Globus pallidus (tissue), 1 donor: ENCODE measurements at regions not wholly inside any gene's neighbourhood (a gene's known extent, or its start where the extent isn't known, plus 50 kb on each side); places are given as distances from the start of the nearest gene placed in this dataset.

Experiments used
- DNase-seq: peaks from one replicate; pipeline ENCODE4 v3.0.0-alpha.2; 2015; ENCODE audit warnings: low spot score

- DNase-seq, result no peak
Measured at GRCh38 chr2:142254031-142254430, 123.2 kb upstream of the LRP1B start.

DNA sequence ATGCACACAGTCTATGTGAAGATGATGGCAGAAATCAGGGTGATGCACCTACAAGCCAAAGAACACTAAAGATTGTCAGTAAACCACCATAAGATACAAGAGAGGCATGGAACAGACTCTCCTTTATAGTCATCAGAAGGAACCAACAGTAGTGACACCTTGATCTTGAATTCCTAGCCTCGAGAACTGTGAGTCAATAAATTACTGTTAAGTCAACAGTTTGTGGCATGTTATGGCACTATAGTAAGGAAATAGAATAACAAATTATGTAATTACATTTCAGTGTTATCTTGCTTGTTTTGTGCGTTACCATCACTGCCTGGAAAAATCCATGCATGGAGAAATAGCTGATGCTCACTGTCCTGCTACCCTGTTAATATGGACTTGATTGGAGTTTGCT is 110.2 kb upstream of the LRP1B start:
- no peak for DNase-seq

DNA sequence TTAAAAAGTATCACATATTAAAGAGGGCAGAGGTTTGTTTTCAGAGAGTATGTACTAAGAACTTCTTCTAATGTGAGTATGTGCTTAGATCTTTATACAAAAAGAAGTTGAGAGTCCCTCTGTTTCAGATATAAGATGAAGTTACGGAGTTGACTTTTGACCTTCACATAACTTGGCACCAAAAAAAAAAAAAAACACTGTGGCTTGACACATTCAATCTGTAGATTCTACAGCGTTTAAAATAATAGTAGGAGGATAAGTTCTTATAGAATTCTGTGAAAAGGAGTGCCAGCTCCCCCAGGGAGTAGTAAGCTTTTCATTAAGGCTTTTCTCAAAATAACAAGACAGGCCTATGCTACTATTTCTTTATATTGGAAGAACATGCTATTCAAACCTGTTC is 105.4 kb upstream of the LRP1B start:
- no peak for DNase-seq

- DNase-seq, result no peak
Measured at GRCh38 chr2:142234741-142235140, 103.9 kb upstream of the LRP1B start.

GRCh38 chr2:142223309-142223708 is 92.5 kb upstream of the LRP1B start:
- DNase-seq, result no peak

DNA sequence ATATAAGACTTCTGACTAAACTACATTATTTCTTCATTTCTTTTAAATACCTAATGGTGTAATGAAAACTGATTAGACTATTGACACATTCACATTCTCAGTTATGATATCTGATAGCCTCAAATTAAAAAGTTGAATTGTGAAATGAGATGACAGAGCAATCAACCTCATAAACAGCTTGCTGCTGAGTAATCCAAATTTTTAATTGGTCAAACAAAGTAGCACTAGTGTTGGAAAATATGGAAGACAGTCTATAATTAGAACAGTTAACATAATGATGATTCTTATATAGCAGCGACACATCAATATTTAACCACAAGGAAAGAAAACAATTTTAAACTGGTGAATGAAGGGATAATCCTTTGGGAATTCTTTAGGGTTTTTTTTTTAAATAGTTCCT is 91.9 kb upstream of the LRP1B start:
- DNase-seq, result no peak

GRCh38 chr2:142220901-142221300 is 90.1 kb upstream of the LRP1B start:
- DNase-seq, result no peak

GRCh38 chr2:142220239-142220638 is 89.4 kb upstream of the LRP1B start:
- DNase-seq, result no peak

GRCh38 chr2:142218471-142218870 is 87.7 kb upstream of the LRP1B start:
- DNase-seq, result no peak

GRCh38 chr2:142217804-142218203 is 87.0 kb upstream of the LRP1B start:
- no peak for DNase-seq

DNA sequence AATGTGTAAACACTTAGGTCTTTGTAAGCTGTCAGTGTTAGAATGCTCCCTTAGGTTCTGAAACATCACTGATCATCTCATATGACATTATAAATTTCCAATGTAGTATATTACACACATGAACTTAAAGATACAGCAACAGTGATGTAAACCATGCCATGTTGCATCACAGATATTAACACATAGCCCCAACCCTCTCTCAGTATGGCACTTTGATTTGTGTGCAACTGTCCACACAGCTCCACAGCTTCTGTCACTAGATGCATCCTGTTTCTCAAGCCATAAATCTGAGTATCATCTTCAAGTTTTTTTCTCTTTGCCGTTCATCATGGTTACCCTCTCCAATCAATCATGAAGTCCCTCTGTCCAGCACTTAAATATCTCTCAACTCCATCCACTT is 69.2 kb upstream of the LRP1B start:
- no peak for DNase-seq

GRCh38 chr2:142199073-142199472 is 68.3 kb upstream of the LRP1B start:
- DNase-seq, result no peak

DNA sequence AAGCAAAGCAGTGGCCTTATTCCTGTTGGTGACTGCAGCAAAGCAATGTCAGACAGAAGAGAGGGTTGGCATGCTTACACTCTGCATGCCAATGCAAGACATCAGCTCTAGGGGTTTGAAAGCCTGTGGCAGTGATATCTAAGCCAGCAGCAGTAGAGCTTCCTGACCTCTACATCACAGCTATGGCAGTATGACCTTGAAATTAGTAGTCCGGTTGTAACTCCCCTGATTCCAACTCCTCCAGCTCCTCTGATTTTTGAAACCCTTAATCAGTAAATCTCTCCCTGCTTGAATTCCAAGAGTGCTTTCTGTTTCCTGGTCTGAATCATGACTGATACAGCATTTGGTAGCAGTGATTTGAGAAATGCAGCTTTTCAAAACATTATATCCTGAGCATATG is 60.0 kb upstream of the LRP1B start:
- no peak for DNase-seq

DNA sequence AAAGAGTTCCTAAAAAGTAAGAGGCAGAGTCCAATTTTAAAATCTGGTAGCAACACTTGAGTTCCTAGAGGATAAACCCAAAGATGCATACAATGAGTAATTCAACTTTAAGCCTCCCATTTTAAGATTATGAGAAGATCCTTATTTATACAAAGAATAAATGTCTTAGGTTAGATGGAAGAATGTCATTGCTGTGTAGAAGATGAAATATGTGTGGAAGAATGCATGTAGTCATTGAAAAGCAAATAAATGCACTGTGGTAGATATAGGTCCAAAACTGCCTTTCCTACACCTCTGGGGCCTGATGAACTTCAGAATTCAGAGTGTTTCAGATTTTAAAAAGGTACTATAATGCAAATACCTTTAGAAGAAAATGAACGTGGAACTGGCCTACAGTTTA is 58.7 kb upstream of the LRP1B start:
- DNase-seq, result no peak

DNA sequence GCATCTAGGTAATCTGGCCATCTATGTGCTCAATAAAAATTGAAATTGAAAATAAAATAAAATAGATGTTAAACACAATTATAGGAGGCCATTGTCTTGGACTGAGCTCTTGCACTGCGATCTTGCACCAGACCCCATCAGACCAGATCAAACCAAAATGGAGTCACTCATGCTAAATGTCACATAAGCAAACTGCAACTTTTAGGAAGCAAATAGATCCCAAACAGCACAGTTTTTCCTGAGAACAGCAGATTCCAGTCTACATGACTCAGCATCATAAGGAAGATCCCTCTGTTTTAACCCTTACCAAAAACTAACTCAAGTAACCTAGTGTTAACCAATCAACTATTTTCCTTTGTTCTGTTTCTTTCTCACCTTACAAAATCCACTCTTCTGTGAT is 57.7 kb upstream of the LRP1B start:
- no peak for DNase-seq

- peak; percentile 43 for DNase-seq
Measured at GRCh38 chr2:142180820-142181533, 50.2 kb upstream of the LRP1B start.
